MG63 (cell line): ENCODE measurements at regions not wholly inside any gene's neighbourhood (a gene's known extent, or its start where the extent isn't known, plus 50 kb on each side); places are given as distances from the start of the nearest gene placed in this dataset.
"Not testable (repeated sequence)": the region's sequence is repeated elsewhere in the genome, so short reads cannot be mapped to it uniquely, and the experiment has no call there.

Experiments
- DNase-seq: peaks from one replicate; pipeline ENCODE4 v3.0.0-alpha.2; 2020
- H3K27me3 ChIP-seq: fragments of 250-450 bp; sonication (Bioruptor Pico); 2 replicates; pipeline ENCODE4 v1.5.1; 2020; ENCODE audit warnings: mild to moderate bottlenecking, moderate library complexity
- H3K36me3 ChIP-seq: fragments of 250-450 bp; sonication (Bioruptor Pico); 2 replicates; pipeline ENCODE4 v1.5.1; 2020; ENCODE audit warnings: mild to moderate bottlenecking, moderate library complexity
- H3K4me3 ChIP-seq: fragments of 250-450 bp; sonication (Bioruptor Pico); 2 replicates; pipeline ENCODE4 v1.5.1; 2020; ENCODE audit warnings: mild to moderate bottlenecking, moderate library complexity
- H3K9me3 ChIP-seq: fragments of 250-450 bp; sonication (Bioruptor Pico); 2 replicates; pipeline ENCODE4 v1.5.1; 2020; ENCODE audit warnings: mild to moderate bottlenecking, moderate library complexity

DNA sequence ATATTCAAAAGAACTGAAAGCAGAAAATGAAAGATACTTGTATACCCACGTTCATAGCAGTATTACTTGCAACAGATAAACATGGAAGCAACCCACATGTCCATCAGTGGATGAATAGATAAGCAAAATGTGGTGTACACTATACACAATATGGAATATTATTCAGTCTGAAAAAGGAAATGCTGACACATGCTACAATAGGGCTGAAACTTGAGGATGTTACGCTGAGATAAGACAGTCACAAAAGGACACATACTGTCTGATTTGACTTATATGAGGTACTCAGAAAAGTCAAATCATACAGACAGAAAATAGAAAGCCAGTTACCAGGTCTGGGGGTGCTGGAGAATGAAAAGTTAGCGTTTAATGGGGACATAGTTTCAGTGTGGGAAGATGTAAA lies 76.5 kb upstream of the FBXO28 start:
- H3K27me3 ChIP-seq, H3K36me3 ChIP-seq, DNase-seq, H3K9me3 ChIP-seq, H3K4me3 ChIP-seq: not testable (repeated sequence)

DNA sequence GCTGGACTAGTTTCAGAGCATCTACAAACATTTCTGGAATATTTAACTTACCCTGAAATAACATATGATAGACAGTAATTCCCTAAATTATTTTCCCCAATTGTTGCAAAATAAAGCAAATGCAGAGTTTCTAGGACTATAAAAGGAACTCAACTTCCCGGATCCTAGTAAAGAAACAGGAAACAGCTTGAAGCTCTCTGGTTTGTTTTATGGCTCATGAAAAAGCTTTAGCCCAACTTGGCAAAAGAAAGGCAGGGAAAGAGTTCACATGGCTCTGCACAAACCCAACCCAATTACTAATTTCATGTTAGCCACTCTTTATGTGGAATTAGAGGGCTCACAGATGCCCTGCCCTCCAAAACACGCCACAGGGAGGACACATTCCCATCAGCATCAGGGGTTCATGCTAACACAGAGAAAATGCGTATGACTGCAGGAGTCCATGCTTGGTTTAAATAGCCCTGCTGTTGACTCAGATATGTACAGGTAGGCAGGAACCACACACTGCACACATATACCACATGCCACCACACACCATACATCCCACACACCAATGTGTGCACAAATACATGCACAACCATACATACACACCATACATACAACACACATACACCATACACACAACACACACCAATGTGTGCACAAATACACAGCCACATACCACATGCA lies 81.2 kb upstream of the FBXO28 start:
- not testable (repeated sequence) for H3K27me3 ChIP-seq, H3K4me3 ChIP-seq, H3K36me3 ChIP-seq, H3K9me3 ChIP-seq, DNase-seq

DNA sequence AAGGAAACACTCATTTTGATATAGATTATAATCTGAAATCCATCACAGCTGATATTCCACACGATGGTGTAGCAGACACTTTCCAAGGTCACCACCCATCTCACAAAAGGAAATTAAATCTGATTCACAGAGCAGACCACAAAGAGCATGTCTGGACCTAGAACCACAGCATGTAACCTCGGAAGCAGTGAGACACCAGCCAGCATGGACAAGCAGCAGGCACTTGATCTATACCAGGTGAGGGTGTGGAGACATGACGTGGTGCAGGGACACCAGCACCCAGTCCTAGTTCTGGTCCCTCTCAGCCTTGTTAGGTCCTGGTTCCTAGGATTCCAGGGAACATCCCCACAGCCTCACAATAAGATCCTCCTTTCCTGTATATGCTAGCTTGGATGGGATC lies 81.9 kb upstream of the FBXO28 start:
- not testable (repeated sequence) for H3K36me3 ChIP-seq, H3K27me3 ChIP-seq, H3K9me3 ChIP-seq, DNase-seq, H3K4me3 ChIP-seq

GRCh38 chr1:224030257-224030656 lies 83.7 kb upstream of the FBXO28 start:
- H3K4me3 ChIP-seq, H3K9me3 ChIP-seq, H3K27me3 ChIP-seq, H3K36me3 ChIP-seq, DNase-seq: not testable (repeated sequence)

GRCh38 chr1:224029286-224030025 lies 84.5 kb upstream of the FBXO28 start:
- not testable (repeated sequence) for H3K4me3 ChIP-seq, DNase-seq, H3K27me3 ChIP-seq, H3K9me3 ChIP-seq, H3K36me3 ChIP-seq

GRCh38 chr1:224028802-224029201 lies 85.1 kb upstream of the FBXO28 start:
- not testable (repeated sequence) for H3K27me3 ChIP-seq, DNase-seq, H3K36me3 ChIP-seq, H3K4me3 ChIP-seq, H3K9me3 ChIP-seq

- not testable (repeated sequence) for H3K9me3 ChIP-seq, DNase-seq
These were observed 90.8 kb upstream of the FBXO28 start for GRCh38 chr1:224023122-224023521.

GRCh38 chr1:224022249-224022970 lies 91.5 kb upstream of the FBXO28 start:
- H3K36me3 ChIP-seq, H3K27me3 ChIP-seq, DNase-seq, H3K4me3 ChIP-seq, H3K9me3 ChIP-seq: not testable (repeated sequence)

More at GRCh38 chr1:224023122-224023521, 90.8 kb upstream of the FBXO28 start:
- H3K36me3 ChIP-seq, H3K27me3 ChIP-seq, H3K4me3 ChIP-seq: not testable (repeated sequence)

DNA sequence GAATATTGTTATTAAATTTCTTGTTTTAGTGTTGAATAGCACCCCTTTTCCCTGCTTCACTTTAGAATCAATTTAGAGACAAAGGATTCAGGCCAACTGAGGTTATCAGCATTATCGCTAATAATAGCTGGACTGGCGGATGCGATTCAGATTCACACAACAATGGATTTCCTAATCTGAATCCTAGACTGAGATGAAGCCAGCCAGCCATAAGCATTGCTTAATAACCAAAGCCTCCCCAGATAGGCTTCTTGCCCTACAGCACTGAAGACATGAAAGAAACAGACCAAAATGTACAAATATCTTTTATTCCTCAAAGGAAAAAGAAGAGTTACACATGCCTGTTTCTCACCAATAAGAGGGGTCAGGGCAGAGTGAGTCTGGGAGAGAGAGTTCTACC lies 94.0 kb upstream of the FBXO28 start:
- H3K4me3 ChIP-seq, result not testable (repeated sequence)

DNA sequence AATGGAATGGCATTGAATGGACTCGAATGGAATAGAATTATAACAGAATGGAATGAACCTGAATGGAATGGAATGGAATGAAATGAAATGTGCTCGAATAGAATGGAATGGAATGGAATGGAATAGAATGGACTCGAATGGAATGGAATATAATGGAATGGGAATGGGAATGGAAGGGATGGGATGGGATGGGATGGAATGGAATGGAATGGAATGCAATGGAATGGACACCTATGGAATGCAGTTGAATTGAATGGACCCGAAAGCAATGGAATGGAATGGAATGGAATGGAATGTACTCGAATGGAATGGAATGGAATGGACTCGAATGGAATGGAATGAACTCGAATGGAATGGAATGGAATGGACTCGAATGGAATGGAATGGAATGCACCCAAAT lies 98.1 kb upstream of the FBXO28 start:
- not testable (repeated sequence) for H3K4me3 ChIP-seq, DNase-seq, H3K27me3 ChIP-seq, H3K36me3 ChIP-seq
- H3K9me3 ChIP-seq, result peaks cover 12% of the 10 kb centered on the region

More for the DNA sequence above, 94.0 kb upstream of the FBXO28 start:
- not testable (repeated sequence) for DNase-seq, H3K9me3 ChIP-seq, H3K27me3 ChIP-seq, H3K36me3 ChIP-seq

DNA sequence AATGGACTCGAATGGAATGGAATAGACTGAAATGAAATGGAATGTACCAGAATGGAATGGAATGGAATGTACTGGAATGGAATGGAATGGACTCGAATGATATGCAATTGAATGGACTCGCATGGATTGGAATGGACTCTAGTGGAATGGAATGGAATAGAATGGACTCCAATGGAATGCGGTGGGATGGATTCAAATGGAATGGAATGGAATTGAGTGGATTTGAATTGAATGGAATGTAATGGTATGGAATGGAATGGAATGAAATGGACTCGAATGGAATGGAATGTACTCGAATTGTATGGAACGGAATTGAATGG lies 99.6 kb upstream of the FBXO28 start:
- no peaks in the 10 kb centered on the region; the same call in 1 of the 2 replicates for H3K36me3 ChIP-seq
- H3K4me3 ChIP-seq, result no peak overlapping the region
- H3K9me3 ChIP-seq, result peaks cover 12% of the 10 kb centered on the region
- no peak for DNase-seq
- no peaks in the 10 kb centered on the region for H3K27me3 ChIP-seq

DNA sequence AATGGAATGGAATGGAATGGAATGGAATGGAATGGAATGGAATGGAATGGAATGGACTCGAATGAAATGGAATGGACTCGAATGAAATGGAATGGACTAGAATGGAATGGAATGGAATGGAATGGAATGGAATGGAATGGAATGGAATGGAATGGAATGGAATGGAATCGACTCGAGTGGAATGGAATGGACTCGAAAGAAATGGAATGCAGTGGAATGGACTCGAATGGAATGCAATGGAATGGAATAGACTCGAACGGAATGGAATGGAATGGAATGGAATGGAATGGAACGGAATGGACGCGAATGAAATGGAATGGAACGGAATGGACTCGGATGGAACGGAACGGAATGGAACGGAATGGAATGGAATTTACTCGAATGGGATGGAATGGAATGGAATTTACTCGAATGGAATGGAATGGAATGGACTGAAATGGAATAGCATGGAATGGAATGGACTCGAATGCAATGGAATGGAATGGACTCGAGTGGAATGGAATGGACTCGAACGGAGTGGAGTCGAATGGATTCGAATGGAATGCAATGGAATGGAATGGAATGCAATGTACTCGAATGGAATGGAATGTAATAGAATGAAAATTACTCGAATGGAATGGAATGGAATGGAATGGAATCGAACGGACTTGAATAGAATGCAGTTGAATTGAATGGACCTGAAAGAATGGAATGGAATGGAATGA lies 100.1 kb upstream of the FBXO28 start:
- peaks cover 12% of the 10 kb centered on the region for H3K9me3 ChIP-seq
- H3K27me3 ChIP-seq, H3K4me3 ChIP-seq, DNase-seq, H3K36me3 ChIP-seq: not testable (repeated sequence)

GRCh38 chr1:224012807-224013434 lies 101.0 kb upstream of the FBXO28 start:
- not testable (repeated sequence) for DNase-seq, H3K4me3 ChIP-seq, H3K36me3 ChIP-seq, H3K27me3 ChIP-seq
- peaks cover 12% of the 10 kb centered on the region for H3K9me3 ChIP-seq

DNA sequence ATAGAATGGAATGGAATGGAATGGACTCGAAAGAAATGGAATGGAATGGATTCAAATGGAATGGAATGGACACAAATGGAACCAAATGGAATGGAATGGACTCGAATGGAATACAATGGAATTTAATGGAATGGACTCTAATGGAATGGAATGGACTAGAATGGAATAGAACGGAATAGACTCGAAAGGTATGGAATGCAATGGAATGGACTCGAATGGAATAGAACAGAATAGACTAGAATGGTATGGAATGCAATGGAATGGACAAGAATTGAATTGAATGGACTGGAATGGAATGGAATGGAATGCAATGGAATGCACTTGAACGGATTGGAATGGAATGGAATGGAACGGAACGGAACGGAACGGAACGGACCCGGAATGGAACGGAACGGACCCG lies 101.7 kb upstream of the FBXO28 start:
- not testable (repeated sequence) for H3K4me3 ChIP-seq, DNase-seq, H3K27me3 ChIP-seq, H3K36me3 ChIP-seq
- H3K9me3 ChIP-seq, result peaks cover 16% of the 10 kb centered on the region

DNA sequence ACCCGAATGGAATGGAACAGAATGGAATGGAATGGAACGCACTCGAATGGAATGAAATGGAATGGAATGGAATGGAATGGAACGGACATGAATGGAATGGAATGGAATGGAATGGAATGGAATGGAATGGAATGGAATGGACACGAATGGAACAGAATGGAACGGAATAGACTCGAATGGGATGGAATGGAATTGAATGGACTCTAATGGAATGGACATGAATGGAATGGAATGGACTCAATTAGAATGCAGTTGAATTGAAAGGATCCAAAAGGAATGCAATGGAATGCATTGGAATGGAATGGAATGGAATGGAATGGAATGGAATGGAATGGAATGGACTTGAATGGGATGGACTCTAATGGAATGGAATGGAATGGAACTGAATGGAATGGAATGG lies 102.2 kb upstream of the FBXO28 start:
- DNase-seq, H3K36me3 ChIP-seq, H3K4me3 ChIP-seq, H3K27me3 ChIP-seq: not testable (repeated sequence)
- H3K9me3 ChIP-seq, result peaks cover 16% of the 10 kb centered on the region

GRCh38 chr1:224011153-224011552 lies 102.8 kb upstream of the FBXO28 start:
- not testable (repeated sequence) for H3K4me3 ChIP-seq, DNase-seq, H3K27me3 ChIP-seq, H3K36me3 ChIP-seq
- peaks cover 16% of the 10 kb centered on the region for H3K9me3 ChIP-seq

GRCh38 chr1:224005973-224006372 lies 107.9 kb upstream of the FBXO28 start:
- not testable (repeated sequence) for H3K9me3 ChIP-seq, H3K27me3 ChIP-seq, DNase-seq, H3K4me3 ChIP-seq
- peaks cover 11% of the 10 kb centered on the region for H3K36me3 ChIP-seq
